Esophagus muscularis mucosa (tissue), 4 donors: ENCODE measurements at regions not wholly inside any gene's neighbourhood (a gene's known extent, or its start where the extent isn't known, plus 50 kb on each side); places are given as distances from the start of the nearest gene placed in this dataset.

Source experiments
- CTCF ChIP-seq, 3 experiments: fragments of 200-600 bp in 2 of 3; fragments of 450-650 bp in 1 of 3; sonication (generic) in 2 of 3; IDR thresholded peaks; one replicate each; pipeline ENCODE4 v1.5.1; 2017 to 2019; ENCODE audit warnings: antibody characterized with exemption in 3 of 3, mild to moderate bottlenecking in 2 of 3, moderate library complexity in 1 of 3
- EP300 ChIP-seq: sonication (generic); formaldehyde crosslinking; IDR thresholded peaks from one replicate; pipeline ENCODE4 v1.6.1; 2017; ENCODE audit warnings: antibody characterized with exemption
- POLR2A ChIP-seq: fragments of 450-650 bp; IDR thresholded peaks from one replicate; pipeline ENCODE4 v1.6.1; 2017; ENCODE audit warnings: antibody characterized with exemption, moderate library complexity, mild to moderate bottlenecking, low read depth

- TF ChIP-seq POLR2A, result no peak
- no peak for TF ChIP-seq EP300
- no peak for TF ChIP-seq CTCF (IDR thresholded peaks at IDR 0.05)
These were observed 61.4 kb upstream of the ATP8A1 start for GRCh38 chr4:42718336-42718735.
